ENCODE measurements at regions not wholly inside any gene's neighbourhood (a gene's known extent, or its start where the extent isn't known, plus 50 kb on each side); places are given as distances from the start of the nearest gene placed in this dataset.

- no peaks in the 10 kb centered on the region for H3K4me1 Mint-ChIP-seq (ENCODE audit: low read depth)
- DNase-seq, result no peak
- no peak overlapping the region for H3K4me3 Mint-ChIP-seq
- TF ChIP-seq CTCF (IDR thresholded peaks at IDR 0.05), result no peak
- no peaks in the 10 kb centered on the region for H3K36me3 Mint-ChIP-seq (ENCODE audit: low read depth)
- no peaks in the 10 kb centered on the region for H3K27me3 Mint-ChIP-seq (ENCODE audit: insufficient read depth)
- no peak overlapping the region for H3K27ac Mint-ChIP-seq
- peaks cover 43% of the 10 kb centered on the region for H3K9me3 Mint-ChIP-seq
Observed at GRCh38 chr2:125280265-125280664, 1255.2 kb downstream of the CNTNAP5 start.

DNA sequence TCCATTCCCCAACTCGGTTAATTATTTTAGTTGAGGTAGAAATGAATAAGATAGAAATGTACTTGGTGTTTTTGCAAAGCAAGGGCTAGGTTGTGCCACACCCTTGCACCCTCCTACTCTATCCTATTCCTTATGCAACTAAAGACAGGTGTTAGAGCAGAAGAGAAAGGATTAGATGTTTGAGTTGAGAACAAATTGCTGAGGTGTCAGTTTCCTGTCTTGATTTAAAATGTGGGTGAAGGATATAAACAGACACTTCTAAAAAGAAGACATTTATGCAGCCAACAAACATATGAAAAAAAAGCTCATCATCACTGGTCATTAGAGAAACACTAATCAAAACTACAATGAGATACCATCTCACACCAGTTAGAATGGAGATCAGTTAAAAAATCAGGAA is 1256.2 kb downstream of the CNTNAP5 start:
- Mint-ChIP-seq H3K27me3 (ENCODE audit: insufficient read depth) (no peaks in the 10 kb centered on the region), H3K36me3 (ENCODE audit: low read depth) (no peaks in the 10 kb centered on the region), H3K27ac (no peak overlapping the region), H3K4me3 (no peak overlapping the region), H3K4me1 (ENCODE audit: low read depth) (no peaks in the 10 kb centered on the region), H3K9me3 (peaks cover 48% of the 10 kb centered on the region)
- no peak for DNase-seq
- TF ChIP-seq CTCF (IDR thresholded peaks at IDR 0.05), result no peak

DNA sequence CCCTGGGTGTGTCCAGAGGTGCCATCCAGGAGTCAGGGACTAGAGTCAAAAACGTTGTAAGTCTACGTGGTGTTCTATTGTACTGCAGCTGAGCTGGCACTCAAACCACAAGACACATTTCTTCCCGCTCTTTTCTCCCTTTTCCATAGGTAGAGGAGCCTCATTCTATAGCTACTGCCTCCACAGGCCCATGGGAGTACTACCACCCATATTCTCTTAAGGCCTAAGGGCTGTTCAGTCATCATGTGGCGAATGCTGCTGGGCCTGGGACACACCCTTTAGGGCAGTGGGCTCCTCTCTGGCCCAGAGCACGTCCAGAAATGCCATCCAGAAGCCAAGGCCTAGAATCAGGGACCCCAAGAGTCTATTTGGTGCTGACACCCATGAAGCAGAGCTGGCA is 1271.7 kb downstream of the CNTNAP5 start:
- Mint-ChIP-seq H3K4me1 (ENCODE audit: low read depth) (no peaks in the 10 kb centered on the region), H3K27ac (no peak overlapping the region), H3K9me3 (peaks cover 47% of the 10 kb centered on the region), H3K27me3 (ENCODE audit: insufficient read depth) (no peaks in the 10 kb centered on the region; the same call in 1 of the 2 replicates), H3K36me3 (ENCODE audit: low read depth) (no peaks in the 10 kb centered on the region), H3K4me3 (no peak overlapping the region)
- no peak for TF ChIP-seq CTCF (IDR thresholded peaks at IDR 0.05)
- no peak for DNase-seq

DNA sequence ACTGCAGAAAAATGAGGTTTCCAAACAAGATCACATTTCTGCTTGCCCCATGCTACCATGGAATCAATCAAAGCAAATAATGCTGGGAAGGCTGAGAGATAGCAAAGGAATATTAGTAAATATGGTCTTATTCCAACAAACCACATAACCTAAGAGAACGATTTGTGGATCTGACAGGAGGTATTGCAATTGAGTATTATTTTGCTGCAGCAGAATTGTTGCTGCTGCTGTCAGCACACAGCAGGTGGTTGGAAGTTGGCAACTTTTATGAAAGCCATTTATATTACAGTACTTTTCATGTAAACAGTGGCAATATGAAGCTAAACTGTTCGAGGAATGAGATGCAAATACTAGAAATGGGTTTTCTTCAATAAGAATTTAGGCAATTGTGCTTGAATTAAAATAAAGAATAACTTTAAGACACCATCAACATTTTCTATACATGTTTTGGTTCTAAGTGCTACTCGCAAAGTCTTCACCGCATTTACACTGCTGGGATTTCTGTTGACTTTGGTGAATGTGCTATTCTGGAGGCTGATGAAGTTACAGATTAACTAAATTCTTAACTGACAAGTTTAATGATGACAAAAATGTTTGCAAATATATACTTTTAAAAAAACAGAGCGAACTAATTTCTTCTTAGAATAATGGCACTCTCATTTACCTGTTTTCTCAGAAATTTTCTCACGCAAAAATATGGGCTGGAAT is 1285.7 kb downstream of the CNTNAP5 start:
- no peak for TF ChIP-seq CTCF (IDR thresholded peaks at IDR 0.05)
- no peak overlapping the region for H3K4me3 Mint-ChIP-seq
- H3K27ac Mint-ChIP-seq, result no peak overlapping the region
- peaks cover 32% of the 10 kb centered on the region for H3K9me3 Mint-ChIP-seq
- H3K36me3 Mint-ChIP-seq (ENCODE audit: low read depth), result no peaks in the 10 kb centered on the region; the same call in 1 of the 2 replicates
- H3K27me3 Mint-ChIP-seq (ENCODE audit: insufficient read depth), result no peaks in the 10 kb centered on the region
- DNase-seq, result no peak
- H3K4me1 Mint-ChIP-seq (ENCODE audit: low read depth), result no peaks in the 10 kb centered on the region

DNA sequence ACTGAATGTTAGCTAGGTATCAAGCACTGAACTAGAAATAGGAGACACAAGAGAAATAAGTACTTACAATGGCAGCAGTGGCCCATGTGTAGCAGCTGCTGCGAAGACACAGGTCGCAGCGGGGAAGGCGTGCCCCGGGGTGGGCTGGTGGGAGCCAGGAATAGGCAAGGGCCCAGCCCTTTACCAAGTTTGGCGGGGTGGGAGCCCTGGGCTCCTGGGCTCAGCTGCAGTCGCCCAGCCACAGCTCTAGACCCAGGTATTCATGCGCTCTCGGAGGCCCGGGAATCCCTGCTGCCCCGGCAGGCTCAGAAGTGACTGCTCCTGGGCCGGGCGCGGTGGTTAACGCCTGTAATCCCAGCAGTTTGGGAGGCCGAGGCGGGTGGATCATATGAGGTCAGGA is 1287.3 kb downstream of the CNTNAP5 start:
- H3K27me3 Mint-ChIP-seq (ENCODE audit: insufficient read depth), result no peaks in the 10 kb centered on the region
- no peak overlapping the region for H3K4me3 Mint-ChIP-seq
- H3K36me3 Mint-ChIP-seq (ENCODE audit: low read depth), result peaks cover 4% of the 10 kb centered on the region; the same call in 1 of the 2 replicates
- no peak for DNase-seq
- H3K27ac Mint-ChIP-seq, result no peak overlapping the region
- TF ChIP-seq CTCF (IDR thresholded peaks at IDR 0.05), result no peak
- H3K9me3 Mint-ChIP-seq, result peaks cover 32% of the 10 kb centered on the region
- no peaks in the 10 kb centered on the region for H3K4me1 Mint-ChIP-seq (ENCODE audit: low read depth)
